Fibroblast of the aortic adventitia (primary cell): ENCODE measurements at regions not wholly inside any gene's neighbourhood (a gene's known extent, or its start where the extent isn't known, plus 50 kb on each side); places are given as distances from the start of the nearest gene placed in this dataset.

ENCODE experiments used
- DNase-seq: peaks from one replicate; pipeline ENCODE4 v3.0.0-alpha.2; 2010; ENCODE audit warnings: low read depth
- H3K4me3 ChIP-seq: 2 replicates; pipeline ENCODE4 v1.5.1; 2011; ENCODE audit warnings: low read depth, mild to moderate bottlenecking, control low read depth, low read length, moderate library complexity
- CTCF ChIP-seq: IDR thresholded peaks from 2 replicates; pipeline ENCODE4 v1.5.1; 2011; ENCODE audit warnings: mild to moderate bottlenecking, low read length, control low read depth, inconsistent platforms; ENCODE audit not compliant: insufficient read depth

DNA sequence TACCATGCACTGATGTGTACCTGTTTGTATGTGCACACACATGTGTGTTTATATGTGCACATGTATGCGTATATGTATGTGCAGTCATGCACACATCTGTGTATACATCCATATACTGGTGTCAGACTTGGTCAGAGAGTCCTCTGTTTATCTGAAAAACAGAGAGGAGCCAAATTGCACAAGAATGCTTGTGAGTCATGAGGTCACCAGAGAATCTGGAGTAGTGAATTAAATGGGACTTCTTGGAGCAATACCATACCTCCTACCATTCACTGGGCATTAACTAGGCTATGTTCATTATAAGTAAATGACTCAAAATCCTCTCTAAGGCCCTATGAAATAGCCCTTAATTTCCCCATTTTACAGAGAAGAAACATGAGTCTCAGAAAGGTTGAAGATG is 272.1 kb upstream of the C1orf87 start:
- H3K4me3 ChIP-seq: no peak overlapping the region
- no peak for TF ChIP-seq CTCF
- peak; percentile 12 for DNase-seq

DNA sequence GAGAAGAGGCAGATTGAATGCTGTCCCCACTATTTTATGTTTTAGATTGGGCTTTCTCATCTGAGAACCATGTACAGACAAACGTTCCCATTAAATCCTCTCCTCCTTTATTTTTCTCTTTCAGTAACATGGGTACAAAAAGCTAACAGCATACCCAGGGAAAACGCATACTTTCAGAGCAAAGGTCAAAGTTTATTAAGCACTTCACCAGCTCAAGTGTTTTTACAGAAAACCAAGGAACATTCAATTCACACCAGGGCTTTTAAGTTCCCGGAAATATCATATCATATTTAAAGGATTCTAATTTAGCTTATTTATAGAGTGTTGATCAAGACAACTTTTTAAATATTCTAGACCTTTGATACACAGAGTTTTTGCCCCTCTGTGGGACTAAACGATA is 271.5 kb upstream of the C1orf87 start:
- no peak for DNase-seq
- no peak for TF ChIP-seq CTCF
- H3K4me3 ChIP-seq: no peak overlapping the region

DNA sequence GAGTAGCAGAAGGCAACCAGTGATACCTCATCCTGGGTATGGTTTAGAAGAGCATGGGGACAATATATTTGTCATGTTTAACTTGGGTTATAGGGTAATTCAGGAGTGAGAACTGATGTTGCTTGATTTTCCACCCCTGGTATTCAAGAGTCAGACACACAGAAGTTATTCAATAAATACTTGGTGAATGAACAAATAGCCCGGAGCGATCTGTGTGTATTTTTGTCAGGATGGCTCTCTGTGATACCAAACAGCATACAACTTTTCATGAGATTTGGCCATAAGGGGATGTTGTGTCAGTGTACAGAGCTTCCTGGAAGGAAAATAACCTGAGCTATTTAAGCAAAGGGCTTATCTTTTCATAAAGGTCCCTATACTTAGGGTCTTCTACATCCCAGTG is 270.2 kb upstream of the C1orf87 start:
- H3K4me3 ChIP-seq: no peak overlapping the region
- TF ChIP-seq CTCF: no peak
- DNase-seq: no peak

GRCh38 chr1:60342569-60342968 is 269.0 kb upstream of the C1orf87 start:
- H3K4me3 ChIP-seq: no peak overlapping the region
- no peak for TF ChIP-seq CTCF
- DNase-seq: no peak

DNA sequence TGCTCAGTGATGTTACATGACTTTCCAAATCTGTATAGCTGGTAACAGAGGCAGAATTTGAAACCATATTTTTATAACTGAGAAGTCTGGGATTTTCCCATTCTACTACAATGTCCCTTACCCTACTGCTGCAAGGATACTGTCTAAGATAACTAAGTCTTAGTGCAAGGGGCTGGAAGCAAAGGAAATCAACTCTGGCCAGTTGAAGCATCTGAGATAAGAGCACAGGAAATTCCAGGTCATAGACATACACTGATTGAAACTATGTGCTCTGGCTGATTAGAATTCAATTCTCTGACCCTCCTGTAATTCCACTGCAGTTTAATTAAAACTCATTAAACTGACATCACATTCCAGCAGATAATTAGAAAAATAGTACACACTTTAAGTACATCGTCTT is 267.7 kb upstream of the C1orf87 start:
- no peak for TF ChIP-seq CTCF
- no peak for DNase-seq
- no peak overlapping the region for H3K4me3 ChIP-seq

DNA sequence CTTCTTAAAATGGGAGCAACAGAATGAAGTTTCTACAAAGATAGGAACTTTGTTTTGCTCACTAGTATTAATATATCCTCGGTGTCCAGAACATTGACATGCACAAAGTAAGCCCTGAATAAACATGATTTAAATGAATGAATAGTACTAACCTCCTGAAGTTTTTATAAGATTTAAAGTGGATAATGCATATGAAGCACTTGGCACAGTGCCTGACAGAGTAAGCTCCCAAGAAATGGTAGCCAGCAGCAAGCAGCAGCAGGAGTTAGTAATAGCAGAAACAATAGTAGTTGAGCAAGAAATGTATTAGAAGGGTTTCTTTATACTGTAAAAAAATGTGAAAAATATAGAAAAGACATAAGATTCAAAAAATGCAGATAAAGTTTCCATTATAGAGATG is 258.1 kb upstream of the C1orf87 start:
- TF ChIP-seq CTCF: no peak
- no peak overlapping the region for H3K4me3 ChIP-seq
- no peak for DNase-seq

- no peak for TF ChIP-seq CTCF
- no peak overlapping the region for H3K4me3 ChIP-seq
- no peak for DNase-seq
Observed at GRCh38 chr1:60329651-60330050, 256.1 kb upstream of the C1orf87 start.
